ENCODE measurements at regions not wholly inside any gene's neighbourhood (a gene's known extent, or its start where the extent isn't known, plus 50 kb on each side); places are given as distances from the start of the nearest gene placed in this dataset.
A peak's percentile ranks its signal among the peaks of the same experiment; 100 is the strongest.
"Not testable (repeated sequence)": the region's sequence is repeated elsewhere in the genome, so short reads cannot be mapped to it uniquely, and the experiment has no call there.

DNA sequence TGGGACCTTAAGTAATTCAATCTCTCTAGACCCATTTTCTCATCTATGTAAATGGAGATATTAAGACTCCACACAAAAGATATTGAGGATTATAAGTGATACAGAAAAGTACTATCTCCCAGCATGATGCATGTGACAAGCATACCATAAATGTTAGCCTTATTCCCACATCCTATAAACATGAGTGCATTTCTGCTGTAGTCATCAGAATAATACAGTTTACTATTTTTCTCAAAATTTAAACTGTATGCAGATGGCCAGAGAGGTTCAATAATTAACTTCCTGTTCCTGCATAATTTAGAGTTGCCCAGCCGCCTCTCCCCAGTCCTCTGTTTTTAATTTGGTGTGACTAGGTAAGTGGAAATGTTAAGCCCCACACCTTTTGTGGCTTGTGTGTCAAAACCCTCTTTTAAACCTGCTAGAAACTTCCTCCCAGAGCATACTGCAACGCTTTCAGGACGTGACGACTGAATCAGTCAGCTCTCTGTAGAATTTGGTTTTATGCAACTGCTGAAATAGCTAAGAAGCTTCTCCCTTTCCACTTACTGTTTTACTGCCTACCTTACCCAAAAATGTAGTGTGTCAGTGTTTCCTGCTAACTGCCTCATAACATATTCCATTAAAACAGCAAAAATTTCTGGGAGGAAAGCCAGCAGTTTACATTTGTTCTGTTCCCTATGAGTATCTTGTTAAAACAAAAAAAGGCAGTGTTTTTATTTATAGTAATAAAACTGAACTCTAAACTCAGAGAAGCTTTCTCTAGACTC is 1037.9 kb downstream of the EPHA3 start:
- 7% methylated on average over 4 of the region's 4 CpGs for WGBS (ENCODE audit: missing lambda C conversion rate)
- Histone ChIP-seq H3K4me2 (no peak overlapping the region), H3K4me1 (no peaks in the 10 kb centered on the region), H3K9me3 (no peaks in the 10 kb centered on the region), H3K27ac (no peak overlapping the region), H3K4me3 (no peak overlapping the region)
- no peak for TF ChIP-seq JUN (IDR thresholded peaks at IDR 0.05)
- TF ChIP-seq MAFK (IDR thresholded peaks at IDR 0.05; ENCODE audit: partially characterized antibody): peak; percentile 25
- POLR2A ChIA-PET: no interaction called here
- no peak for ATAC-seq
- no peak for FAIRE-seq
- no peak for DNase-seq (ENCODE audit: low read depth in 1 of 2, low spot score in 1 of 2)
- CTCF ChIA-PET: no interaction called here

DNA sequence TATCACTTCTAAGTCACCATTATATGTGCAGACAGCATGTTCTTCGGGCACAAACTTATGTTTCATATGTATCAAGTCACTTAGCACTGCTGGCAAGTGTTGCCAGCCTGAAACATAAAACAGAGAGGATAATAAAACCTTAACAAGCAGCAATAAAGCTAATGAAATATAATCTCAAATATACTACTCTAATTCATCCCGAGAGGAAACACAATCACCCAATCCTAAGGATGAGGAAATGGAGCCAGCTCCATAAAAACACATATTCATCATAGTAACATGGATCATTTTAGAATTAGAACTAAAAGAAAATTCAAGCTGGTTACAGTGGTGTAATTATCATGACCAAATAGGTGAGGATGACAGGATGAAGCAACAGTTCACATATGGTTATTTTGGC is 1072.7 kb downstream of the EPHA3 start:
- WGBS (ENCODE audit: missing lambda C conversion rate): 1% methylated on average over 2 of the region's 2 CpGs
- CTCF ChIA-PET: no interaction called here
- H3K4me3 ChIP-seq: no peak overlapping the region

DNA sequence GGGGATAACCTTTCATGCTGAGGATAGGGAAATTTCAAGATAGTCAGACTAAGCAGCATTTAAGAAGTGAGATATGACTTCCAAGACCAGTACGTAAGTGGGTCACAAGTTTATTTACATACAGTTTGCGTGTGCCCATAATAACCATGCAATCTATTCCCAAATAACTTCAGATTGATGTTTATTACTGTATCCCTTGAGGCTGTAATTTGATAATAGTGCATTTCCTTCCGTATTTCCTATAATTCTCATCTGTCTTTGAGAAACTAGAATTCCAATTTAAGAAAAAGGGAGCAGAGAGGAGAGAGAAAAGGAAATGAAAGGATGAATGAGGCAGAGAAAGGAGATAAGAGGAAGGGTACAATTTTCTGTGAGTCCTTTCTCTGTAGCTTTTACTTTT is 1073.1 kb downstream of the EPHA3 start:
- H3K4me2 ChIP-seq: no peak overlapping the region
- FAIRE-seq (no peak), DNase-seq (ENCODE audit: low read depth in 1 of 2, low spot score in 1 of 2) (no peak), ATAC-seq (no peak)
- ChIA-PET POLR2A (no interaction called here), CTCF (no interaction called here)
- no peak overlapping the region for H3K27ac ChIP-seq
- no peak overlapping the region for H3K4me3 ChIP-seq
- TF ChIP-seq ESRRA (IDR thresholded peaks at IDR 0.05; ENCODE audit: borderline replicate concordance, low read length): no peak
- no peak for TF ChIP-seq KDM1A (IDR thresholded peaks at IDR 0.05; ENCODE audit: low read depth)
- TF ChIP-seq FOSL2 (IDR thresholded peaks at IDR 0.05): no peak
- no peak for TF ChIP-seq FOSL2 (CRISPR knock-in tag; IDR thresholded peaks at IDR 0.05)
- no peak for TF ChIP-seq BHLHE40 (IDR thresholded peaks at IDR 0.05; ENCODE audit: low read depth, low read length)
- TF ChIP-seq TFCP2L1 (CRISPR knock-in tag; IDR thresholded peaks at IDR 0.05): no peak
- no peak for TF ChIP-seq CHD2 (IDR thresholded peaks at IDR 0.05; ENCODE audit: low read length, partially characterized antibody)
- no peaks in the 10 kb centered on the region for H3K4me1 ChIP-seq
- no peaks in the 10 kb centered on the region for H3K9me3 ChIP-seq
- 35% methylated on average over 3 of the region's 3 CpGs for WGBS (ENCODE audit: missing lambda C conversion rate)

More for the DNA sequence above, 1072.7 kb downstream of the EPHA3 start:
- TF ChIP-seq POLR2AphosphoS2 (conservative IDR thresholded peaks at IDR 0.05; ENCODE audit: low read length) (no peak), CEBPB (IDR thresholded peaks at IDR 0.05) (no peak)
- ATAC-seq: no peak
- DNase-seq (ENCODE audit: low read depth in 1 of 2, low spot score in 1 of 2): no peak
- FAIRE-seq: no peak
- H3K4me2 ChIP-seq: no peak overlapping the region
- POLR2A ChIA-PET: no interaction called here
- no peaks in the 10 kb centered on the region for H3K4me1 ChIP-seq
- no peaks in the 10 kb centered on the region for H3K9me3 ChIP-seq
- H3K27ac ChIP-seq: no peak overlapping the region

DNA sequence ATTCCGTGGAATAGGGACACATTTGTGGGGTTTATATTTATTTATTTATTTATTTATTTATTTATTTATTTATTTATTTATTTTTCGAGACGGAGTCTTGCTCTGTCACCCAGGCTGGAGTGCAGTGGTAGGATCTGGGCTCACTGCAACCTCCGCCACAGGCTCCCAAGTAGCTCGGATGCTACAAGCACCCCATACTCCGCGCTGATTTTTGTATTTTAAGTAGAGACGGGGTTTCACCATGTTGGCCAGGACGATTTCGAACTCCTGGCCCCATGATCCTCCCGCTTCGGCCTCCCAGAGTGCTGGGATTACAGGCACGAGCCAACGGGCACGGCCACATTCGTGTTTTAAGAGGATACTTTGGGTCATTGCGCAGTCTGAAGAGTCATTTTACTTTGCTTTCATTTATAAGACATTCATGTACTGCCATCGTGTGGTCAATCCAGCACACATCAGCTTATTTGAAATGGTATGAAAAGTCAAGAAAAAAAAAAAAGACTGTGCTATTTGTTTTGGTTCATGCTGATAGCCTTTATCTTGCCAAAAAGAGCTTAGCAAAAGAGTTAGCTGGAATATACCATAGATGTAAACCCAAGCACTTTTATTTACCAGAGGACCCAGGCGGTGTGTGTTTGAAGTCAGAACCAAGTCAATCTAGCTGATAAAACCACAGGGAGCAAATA is 1075.0 kb downstream of the EPHA3 start:
- FAIRE-seq (peak; percentile 99), DNase-seq (ENCODE audit: low read depth in 1 of 2, low spot score in 1 of 2) (peak in 1 of 2 experiments; percentile 44), ATAC-seq (peak; percentile 85)
- H3K4me3 ChIP-seq, H3K27ac ChIP-seq, H3K9me3 ChIP-seq, POLR2A ChIA-PET, H3K4me1 ChIP-seq: not testable (repeated sequence)
- peak overlapping the region; percentile 66 for H3K4me2 ChIP-seq
- 28% methylated on average over 19 of the region's 19 CpGs for WGBS (ENCODE audit: missing lambda C conversion rate)
- CTCF ChIA-PET: interaction anchor here (0.8 to 1.3 kb wide), 4 partner anchors 10 to 1967 kb away, joined by 3 to 5 read pairs (median 3); no protein-coding TSS in a partner anchor
- TF ChIP-seq RAD21 (conservative IDR thresholded peaks at IDR 0.05 in 1 of 2, IDR thresholded peaks at IDR 0.05 in 1 of 2) (peak; percentile 39 to 56), SMC3 (IDR thresholded peaks at IDR 0.05) (peak; percentile 30; the same call in 1 of the 3 replicates), MAFK (IDR thresholded peaks at IDR 0.05; ENCODE audit: partially characterized antibody) (peak; percentile 5), ZC3H11A (IDR thresholded peaks at IDR 0.05) (peak; percentile 84)
- TF ChIP-seq, protein P1, sequence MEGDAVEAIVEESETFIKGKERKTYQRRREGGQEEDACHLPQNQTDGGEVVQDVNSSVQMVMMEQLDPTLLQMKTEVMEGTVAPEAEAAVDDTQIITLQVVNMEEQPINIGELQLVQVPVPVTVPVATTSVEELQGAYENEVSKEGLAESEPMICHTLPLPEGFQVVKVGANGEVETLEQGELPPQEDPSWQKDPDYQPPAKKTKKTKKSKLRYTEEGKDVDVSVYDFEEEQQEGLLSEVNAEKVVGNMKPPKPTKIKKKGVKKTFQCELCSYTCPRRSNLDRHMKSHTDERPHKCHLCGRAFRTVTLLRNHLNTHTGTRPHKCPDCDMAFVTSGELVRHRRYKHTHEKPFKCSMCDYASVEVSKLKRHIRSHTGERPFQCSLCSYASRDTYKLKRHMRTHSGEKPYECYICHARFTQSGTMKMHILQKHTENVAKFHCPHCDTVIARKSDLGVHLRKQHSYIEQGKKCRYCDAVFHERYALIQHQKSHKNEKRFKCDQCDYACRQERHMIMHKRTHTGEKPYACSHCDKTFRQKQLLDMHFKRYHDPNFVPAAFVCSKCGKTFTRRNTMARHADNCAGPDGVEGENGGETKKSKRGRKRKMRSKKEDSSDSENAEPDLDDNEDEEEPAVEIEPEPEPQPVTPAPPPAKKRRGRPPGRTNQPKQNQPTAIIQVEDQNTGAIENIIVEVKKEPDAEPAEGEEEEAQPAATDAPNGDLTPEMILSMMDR (IDR thresholded peaks at IDR 0.05): peak; percentile 49
